ENCODE measurements at regions not wholly inside any gene's neighbourhood (a gene's known extent, or its start where the extent isn't known, plus 50 kb on each side); places are given as distances from the start of the nearest gene placed in this dataset.

DNA sequence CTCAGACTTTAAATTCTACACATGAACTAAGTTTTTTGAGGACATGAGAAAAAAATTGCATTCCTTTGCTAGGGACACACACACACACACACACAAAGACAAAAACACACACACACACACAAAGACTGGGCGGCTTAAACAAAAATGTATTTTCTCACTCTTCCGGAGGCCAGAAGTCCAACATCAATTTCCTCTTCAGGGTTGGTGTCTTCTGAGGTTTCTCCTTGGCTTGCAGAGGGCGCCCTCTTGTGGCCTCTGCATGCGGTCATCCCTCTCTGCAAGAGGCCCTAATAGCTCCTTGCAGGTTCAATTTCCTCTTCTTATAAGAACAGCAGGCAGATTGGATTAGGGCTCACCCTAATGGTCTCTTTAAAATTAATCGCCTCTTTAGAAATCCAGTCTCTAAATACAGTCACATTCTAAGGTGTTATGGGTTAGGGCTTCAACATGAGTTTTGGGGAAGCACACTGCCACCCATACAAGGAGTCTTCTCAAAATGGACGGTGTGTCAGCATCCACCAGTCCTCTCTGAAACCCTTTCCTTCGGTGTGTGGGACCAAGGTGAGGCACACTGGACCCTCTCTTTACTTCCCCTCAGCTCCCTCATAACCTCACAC is 61.4 kb downstream of the GPR6 start:
- TF ChIP-seq, protein P1, sequence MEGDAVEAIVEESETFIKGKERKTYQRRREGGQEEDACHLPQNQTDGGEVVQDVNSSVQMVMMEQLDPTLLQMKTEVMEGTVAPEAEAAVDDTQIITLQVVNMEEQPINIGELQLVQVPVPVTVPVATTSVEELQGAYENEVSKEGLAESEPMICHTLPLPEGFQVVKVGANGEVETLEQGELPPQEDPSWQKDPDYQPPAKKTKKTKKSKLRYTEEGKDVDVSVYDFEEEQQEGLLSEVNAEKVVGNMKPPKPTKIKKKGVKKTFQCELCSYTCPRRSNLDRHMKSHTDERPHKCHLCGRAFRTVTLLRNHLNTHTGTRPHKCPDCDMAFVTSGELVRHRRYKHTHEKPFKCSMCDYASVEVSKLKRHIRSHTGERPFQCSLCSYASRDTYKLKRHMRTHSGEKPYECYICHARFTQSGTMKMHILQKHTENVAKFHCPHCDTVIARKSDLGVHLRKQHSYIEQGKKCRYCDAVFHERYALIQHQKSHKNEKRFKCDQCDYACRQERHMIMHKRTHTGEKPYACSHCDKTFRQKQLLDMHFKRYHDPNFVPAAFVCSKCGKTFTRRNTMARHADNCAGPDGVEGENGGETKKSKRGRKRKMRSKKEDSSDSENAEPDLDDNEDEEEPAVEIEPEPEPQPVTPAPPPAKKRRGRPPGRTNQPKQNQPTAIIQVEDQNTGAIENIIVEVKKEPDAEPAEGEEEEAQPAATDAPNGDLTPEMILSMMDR (conservative IDR thresholded peaks at IDR 0.05): peak; percentile 85
- TF ChIP-seq ZFX (IDR thresholded peaks at IDR 0.05): no peak
- no peak overlapping the region for H3K27ac ChIP-seq

DNA sequence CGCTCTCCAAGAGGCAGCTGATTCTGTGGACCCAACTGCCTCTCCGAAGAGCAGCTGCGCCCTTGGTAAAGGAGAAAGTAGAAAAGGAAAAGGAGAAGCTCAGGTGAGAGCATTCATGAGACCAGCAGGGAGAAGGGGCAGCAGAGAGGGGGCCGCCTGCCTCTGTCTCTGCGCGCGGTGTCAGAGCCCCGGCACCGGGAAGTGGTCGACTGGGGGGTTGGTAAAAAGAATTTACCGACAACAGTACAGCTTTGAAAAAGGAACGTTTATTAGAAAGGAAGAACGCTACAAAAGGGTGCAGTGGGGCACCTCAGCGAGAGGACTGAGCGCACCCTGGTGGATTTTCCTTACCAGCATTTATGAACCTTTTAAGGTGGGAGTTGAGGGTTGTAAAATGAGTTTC is 61.9 kb downstream of the GPR6 start:
- H3K27ac ChIP-seq: no peak overlapping the region
- no peak for TF ChIP-seq ZFX (IDR thresholded peaks at IDR 0.05)
- TF ChIP-seq, protein P1 (conservative IDR thresholded peaks at IDR 0.05): peak; percentile 52

DNA sequence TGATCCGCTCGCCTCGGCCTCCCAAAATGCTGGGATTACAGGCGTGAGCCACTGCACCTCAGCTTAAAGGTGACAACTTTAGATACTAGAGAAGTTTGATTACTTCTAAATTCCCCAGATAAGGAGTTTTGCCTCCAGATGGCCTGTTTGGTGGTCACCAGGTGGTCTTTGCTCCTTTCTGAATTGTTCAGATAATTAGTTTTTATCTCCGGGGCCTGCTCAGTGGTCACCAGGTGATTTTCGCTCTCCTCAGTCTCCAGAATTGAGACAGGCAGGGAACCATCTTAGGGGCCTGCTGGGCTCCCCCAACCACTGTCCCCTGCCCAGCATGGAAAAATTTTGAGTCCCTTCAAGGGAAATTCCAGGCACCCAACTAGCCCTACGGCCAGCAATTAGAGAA is 62.6 kb downstream of the GPR6 start:
- H3K27ac ChIP-seq: no peak overlapping the region
- TF ChIP-seq, protein P1 (conservative IDR thresholded peaks at IDR 0.05): no peak
- TF ChIP-seq ZFX (IDR thresholded peaks at IDR 0.05): no peak

DNA sequence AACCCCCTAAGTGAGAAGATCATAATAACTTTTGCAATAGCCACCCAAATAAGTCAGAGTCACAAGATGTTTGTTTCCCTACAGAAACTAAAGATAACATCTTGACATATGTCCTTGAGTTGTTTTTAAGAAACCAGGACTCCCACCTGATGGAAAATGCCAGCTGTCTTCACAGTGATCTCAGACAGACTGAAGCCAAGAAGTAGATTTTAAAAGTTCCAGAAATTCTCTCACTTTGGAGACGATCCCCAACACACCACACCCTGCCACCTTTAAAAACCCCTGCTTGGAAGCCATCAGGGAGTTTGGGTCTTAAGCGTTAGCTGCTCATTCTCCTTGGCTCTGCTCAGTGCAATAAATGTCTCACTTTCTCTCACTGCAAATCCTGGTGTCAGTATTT is 63.0 kb downstream of the GPR6 start:
- no peak overlapping the region for H3K27ac ChIP-seq
- TF ChIP-seq ZFX (IDR thresholded peaks at IDR 0.05): no peak
- TF ChIP-seq, protein P1 (conservative IDR thresholded peaks at IDR 0.05): no peak

DNA sequence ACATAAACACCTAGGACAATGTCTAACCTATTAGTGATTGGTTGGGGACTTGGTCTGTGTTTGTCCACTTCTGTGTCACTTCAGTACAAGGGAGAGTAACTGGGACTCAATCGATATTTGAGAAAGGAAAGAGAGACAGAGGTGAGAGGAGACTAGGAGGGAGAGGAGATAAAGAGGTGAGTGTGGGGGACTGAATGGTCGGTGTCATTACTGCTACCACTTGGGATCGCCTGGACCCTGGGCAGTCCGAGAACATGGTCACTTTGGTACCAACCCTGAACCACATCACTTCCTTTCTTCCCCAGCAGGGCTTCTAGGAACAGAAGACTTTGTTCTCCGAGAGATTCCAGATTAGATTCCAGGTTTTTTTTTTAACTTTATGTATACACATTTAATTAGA is 63.7 kb downstream of the GPR6 start:
- no peak for TF ChIP-seq ZFX (IDR thresholded peaks at IDR 0.05)
- TF ChIP-seq, protein P1 (conservative IDR thresholded peaks at IDR 0.05): no peak
- H3K27ac ChIP-seq: no peak overlapping the region

DNA sequence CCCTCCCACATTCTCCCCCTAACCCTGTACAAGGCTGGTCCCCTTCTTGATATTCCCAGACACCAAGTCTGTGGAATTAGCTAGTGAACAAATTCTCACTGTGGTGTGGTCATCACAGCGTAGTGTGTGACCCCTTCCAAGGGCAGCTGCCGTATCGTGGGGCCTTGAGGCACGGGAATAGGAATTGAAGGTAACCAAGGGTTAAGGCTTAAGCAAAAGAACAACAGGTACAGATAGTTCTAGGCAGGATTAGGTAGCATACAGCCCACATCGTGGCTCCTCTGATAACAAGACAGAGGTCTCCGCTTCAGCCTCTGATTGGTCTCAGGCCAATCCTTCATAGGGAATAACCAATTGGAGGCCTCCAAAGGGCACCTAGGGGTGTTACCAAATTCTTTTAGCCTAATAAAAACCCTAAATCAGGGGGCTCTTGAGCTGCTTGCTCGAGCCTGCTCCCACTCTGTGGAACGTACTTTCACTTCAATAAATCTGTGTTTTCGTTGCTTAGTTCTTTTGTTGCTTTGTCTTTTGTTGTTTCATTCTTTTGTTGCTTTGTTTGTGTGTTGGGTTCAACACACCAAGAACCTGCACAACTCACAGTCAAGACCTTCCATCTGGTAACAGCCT is 64.7 kb downstream of the GPR6 start:
- H3K27ac ChIP-seq: no peak overlapping the region
- no peak for TF ChIP-seq ZFX (IDR thresholded peaks at IDR 0.05)
- TF ChIP-seq, protein P1 (conservative IDR thresholded peaks at IDR 0.05): no peak

DNA sequence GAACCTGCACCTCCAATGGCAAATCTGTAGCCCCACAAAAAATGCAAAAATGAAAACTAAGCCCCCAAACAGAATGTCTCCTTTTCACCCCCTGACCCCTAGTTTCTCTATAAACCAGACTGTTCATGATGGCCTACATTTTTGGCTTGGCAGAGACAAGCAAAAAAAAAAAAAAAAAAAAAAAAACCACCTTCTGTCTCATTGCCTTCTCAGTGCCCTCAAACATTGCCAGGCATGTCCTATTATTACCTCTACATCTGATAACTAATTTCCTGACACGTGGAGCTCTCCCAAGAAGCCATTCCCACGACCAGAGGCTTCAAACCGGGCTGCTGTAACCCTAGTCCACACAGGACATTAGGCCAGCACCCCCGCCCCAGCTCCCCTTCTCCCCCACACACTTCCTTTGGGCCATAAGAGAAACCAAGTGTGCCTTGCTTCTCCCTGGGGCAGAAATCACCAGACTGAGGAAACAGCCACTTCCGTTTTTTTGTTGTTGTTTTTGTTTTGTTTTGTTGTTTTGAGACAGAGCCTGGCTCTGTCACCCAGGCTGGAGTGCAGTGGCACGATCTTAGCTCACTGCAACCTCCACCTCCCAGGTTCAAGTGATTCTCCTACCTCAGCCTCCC is 65.4 kb downstream of the GPR6 start:
- no peak for TF ChIP-seq ZFX (IDR thresholded peaks at IDR 0.05)
- TF ChIP-seq, protein P1 (conservative IDR thresholded peaks at IDR 0.05): no peak
- no peak overlapping the region for H3K27ac ChIP-seq
